Parathyroid adenoma (tissue), 2 donors: ENCODE measurements at regions not wholly inside any gene's neighbourhood (a gene's known extent, or its start where the extent isn't known, plus 50 kb on each side); places are given as distances from the start of the nearest gene placed in this dataset.

ENCODE experiments used
- H2AFZ ChIP-seq: fragments of 300-600 bp; sonication (generic); one replicate; pipeline ENCODE4 v1.7.0; 2017; ENCODE audit warnings: antibody characterized with exemption, mild to moderate bottlenecking
- H3K27ac ChIP-seq: fragments of 300-600 bp; sonication (generic); one replicate; pipeline ENCODE4 v1.7.0; 2017
- H3K27me3 ChIP-seq: fragments of 300-600 bp; sonication (generic); one replicate; pipeline ENCODE4 v1.7.0; 2017; ENCODE audit warnings: low read length; ENCODE audit not compliant: control insufficient read depth, insufficient read depth
- H3K36me3 ChIP-seq: fragments of 300-600 bp; sonication (generic); one replicate; pipeline ENCODE4 v1.7.0; 2017; ENCODE audit warnings: low read length; ENCODE audit not compliant: control insufficient read depth, insufficient read depth
- H3K4me1 ChIP-seq: fragments of 300-600 bp; sonication (generic); one replicate; pipeline ENCODE4 v1.7.0; 2017; ENCODE audit warnings: control low read depth
- H3K4me2 ChIP-seq: fragments of 300-600 bp; sonication (generic); one replicate; pipeline ENCODE4 v1.7.0; 2017; ENCODE audit warnings: low read length
- H3K4me3 ChIP-seq: fragments of 300-600 bp; sonication (generic); one replicate; pipeline ENCODE4 v1.7.0; 2017; ENCODE audit warnings: low read depth, low read length
- H3K79me2 ChIP-seq: fragments of 300-600 bp; sonication (generic); one replicate; pipeline ENCODE4 v1.7.0; 2017; ENCODE audit warnings: control low read depth
- H3K9ac ChIP-seq: fragments of 300-600 bp; sonication (generic); one replicate; pipeline ENCODE4 v1.7.0; 2017; ENCODE audit warnings: mild to moderate bottlenecking
- H3K9me3 ChIP-seq: fragments of 300-600 bp; sonication (generic); one replicate; pipeline ENCODE4 v1.7.0; 2017; ENCODE audit warnings: low read length; ENCODE audit not compliant: control insufficient read depth
- CTCF ChIP-seq: fragments of 300-600 bp; sonication (generic); IDR thresholded peaks from one replicate; pipeline ENCODE4 v1.7.0; 2017; ENCODE audit warnings: antibody characterized with exemption, mild to moderate bottlenecking
- donor health status: primary hyperparathyroidism.

- Histone ChIP-seq H3K27me3 (no peaks in the 10 kb centered on the region), H3K4me1 (no peaks in the 10 kb centered on the region), H3K36me3 (no peaks in the 10 kb centered on the region), H3K79me2 (no peaks in the 10 kb centered on the region), H3K9me3 (no peaks in the 10 kb centered on the region), H2AFZ (no peak overlapping the region), H3K9ac (no peak overlapping the region), H3K27ac (no peak overlapping the region), H3K4me3 (no peak overlapping the region), H3K4me2 (no peak overlapping the region)
- no peak for TF ChIP-seq CTCF
Measured at GRCh38 chr1:81512252-81513003, 288.3 kb upstream of the ADGRL2 start.

GRCh38 chr1:81511281-81511680 lies 289.5 kb upstream of the ADGRL2 start:
- no peak overlapping the region for H3K4me2 ChIP-seq
- H3K79me2 ChIP-seq: no peaks in the 10 kb centered on the region
- no peaks in the 10 kb centered on the region for H3K36me3 ChIP-seq
- no peak overlapping the region for H3K9ac ChIP-seq
- no peak overlapping the region for H3K27ac ChIP-seq
- TF ChIP-seq CTCF: no peak
- H3K4me3 ChIP-seq: no peak overlapping the region
- no peak overlapping the region for H2AFZ ChIP-seq
- no peaks in the 10 kb centered on the region for H3K4me1 ChIP-seq
- H3K9me3 ChIP-seq: no peaks in the 10 kb centered on the region
- H3K27me3 ChIP-seq: no peaks in the 10 kb centered on the region

GRCh38 chr1:81510701-81511100 lies 290.0 kb upstream of the ADGRL2 start:
- Histone ChIP-seq H3K4me3 (no peak overlapping the region), H3K9ac (no peak overlapping the region), H3K79me2 (no peaks in the 10 kb centered on the region), H3K4me1 (no peaks in the 10 kb centered on the region), H3K36me3 (no peaks in the 10 kb centered on the region), H2AFZ (no peak overlapping the region), H3K4me2 (no peak overlapping the region), H3K27ac (no peak overlapping the region), H3K9me3 (no peaks in the 10 kb centered on the region), H3K27me3 (no peaks in the 10 kb centered on the region)
- no peak for TF ChIP-seq CTCF

GRCh38 chr1:81509594-81509993 lies 291.1 kb upstream of the ADGRL2 start:
- H3K27me3 ChIP-seq: no peaks in the 10 kb centered on the region
- H3K4me1 ChIP-seq: no peaks in the 10 kb centered on the region
- H3K79me2 ChIP-seq: no peaks in the 10 kb centered on the region
- no peak overlapping the region for H3K4me3 ChIP-seq
- no peak overlapping the region for H3K4me2 ChIP-seq
- no peaks in the 10 kb centered on the region for H3K36me3 ChIP-seq
- H2AFZ ChIP-seq: no peak overlapping the region
- no peak for TF ChIP-seq CTCF
- H3K27ac ChIP-seq: no peak overlapping the region
- no peaks in the 10 kb centered on the region for H3K9me3 ChIP-seq
- H3K9ac ChIP-seq: no peak overlapping the region

GRCh38 chr1:81506699-81507098 lies 294.0 kb upstream of the ADGRL2 start:
- H3K4me3 ChIP-seq: no peak overlapping the region
- H3K27ac ChIP-seq: no peak overlapping the region
- no peaks in the 10 kb centered on the region for H3K9me3 ChIP-seq

More at GRCh38 chr1:81506699-81507098, 294.0 kb upstream of the ADGRL2 start:
- no peaks in the 10 kb centered on the region for H3K4me1 ChIP-seq
- H3K27me3 ChIP-seq: no peaks in the 10 kb centered on the region
- TF ChIP-seq CTCF: no peak
- H3K4me2 ChIP-seq: no peak overlapping the region
- no peak overlapping the region for H2AFZ ChIP-seq
- no peak overlapping the region for H3K9ac ChIP-seq
- H3K79me2 ChIP-seq: no peaks in the 10 kb centered on the region
- H3K36me3 ChIP-seq: no peaks in the 10 kb centered on the region
